GM19043 (cell line): ENCODE measurements at regions not wholly inside any gene's neighbourhood (a gene's known extent, or its start where the extent isn't known, plus 50 kb on each side); places are given as distances from the start of the nearest gene placed in this dataset.

Experiments used
- ATAC-seq: cut with Tn5 transposase; IDR thresholded peaks from one replicate; pipeline ENCODE4 v1.9.1; 2021; ENCODE audit warnings: low read depth; ENCODE audit not compliant: unreplicated experiment

- no peak for ATAC-seq
Observed at GRCh38 chr4:111806331-111806730, 338.9 kb upstream of the FAM241A start.

GRCh38 chr4:111807576-111807975, 337.7 kb upstream of the FAM241A start:
- ATAC-seq, result no peak

GRCh38 chr4:111808174-111808573, 337.1 kb upstream of the FAM241A start:
- ATAC-seq, result no peak

- ATAC-seq, result no peak
Observed at GRCh38 chr4:111811661-111812060, 333.6 kb upstream of the FAM241A start.

GRCh38 chr4:111812114-111812513, 333.1 kb upstream of the FAM241A start:
- no peak for ATAC-seq

- no peak for ATAC-seq
Observed at GRCh38 chr4:111812760-111813159, 332.5 kb upstream of the FAM241A start.

GRCh38 chr4:111813555-111814140, 331.6 kb upstream of the FAM241A start:
- no peak for ATAC-seq

- no peak for ATAC-seq
Observed at GRCh38 chr4:111814961-111815360, 330.3 kb upstream of the FAM241A start.

GRCh38 chr4:111821342-111821741, 323.9 kb upstream of the FAM241A start:
- no peak for ATAC-seq

GRCh38 chr4:111836601-111837000, 308.7 kb upstream of the FAM241A start:
- ATAC-seq, result no peak

- ATAC-seq, result no peak
Observed at GRCh38 chr4:111837761-111838160, 307.5 kb upstream of the FAM241A start.

GRCh38 chr4:111838406-111838930, 306.8 kb upstream of the FAM241A start:
- peak; percentile 58 for ATAC-seq

- no peak for ATAC-seq
Observed at GRCh38 chr4:111839141-111839540, 306.1 kb upstream of the FAM241A start.

GRCh38 chr4:111842336-111842735, 302.9 kb upstream of the FAM241A start:
- ATAC-seq, result no peak

GRCh38 chr4:111847296-111848008, 297.8 kb upstream of the FAM241A start:
- ATAC-seq, result no peak

- no peak for ATAC-seq
Observed at GRCh38 chr4:111849746-111850284, 295.4 kb upstream of the FAM241A start.

GRCh38 chr4:111854494-111855087, 290.7 kb upstream of the FAM241A start:
- ATAC-seq, result no peak

- no peak for ATAC-seq
Observed at GRCh38 chr4:111855308-111855707, 289.9 kb upstream of the FAM241A start.

- no peak for ATAC-seq
Observed at GRCh38 chr4:111864066-111864465, 281.2 kb upstream of the FAM241A start.

- ATAC-seq, result no peak
Observed at GRCh38 chr4:111869339-111869738, 275.9 kb upstream of the FAM241A start.

- no peak for ATAC-seq
Observed at GRCh38 chr4:111871802-111872201, 273.5 kb upstream of the FAM241A start.
